ENCODE measurements at regions not wholly inside any gene's neighbourhood (a gene's known extent, or its start where the extent isn't known, plus 50 kb on each side); places are given as distances from the start of the nearest gene placed in this dataset.

DNA sequence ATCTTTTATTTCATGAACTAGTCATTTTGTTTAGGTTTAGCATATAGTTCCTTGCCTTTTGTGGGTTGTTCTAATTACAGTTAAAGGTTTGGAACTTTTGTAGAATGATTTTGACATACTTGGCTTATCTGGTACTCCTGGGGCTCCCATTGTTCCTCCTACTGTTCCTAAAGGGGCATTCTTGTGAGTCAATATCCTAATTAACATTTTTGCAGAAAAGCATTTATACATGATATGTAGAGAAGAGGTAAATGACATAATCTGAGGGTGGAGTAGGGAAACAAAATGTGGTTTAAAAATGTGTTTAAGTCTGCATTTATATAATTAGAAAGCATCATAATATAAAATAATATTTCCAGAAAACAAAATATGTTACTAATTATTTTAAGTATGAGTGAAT lies 529.2 kb downstream of the FAT4 start:
- no peak for ATAC-seq
- no peaks in the 10 kb centered on the region for H3K36me3 Mint-ChIP-seq (ENCODE audit: low read depth)

DNA sequence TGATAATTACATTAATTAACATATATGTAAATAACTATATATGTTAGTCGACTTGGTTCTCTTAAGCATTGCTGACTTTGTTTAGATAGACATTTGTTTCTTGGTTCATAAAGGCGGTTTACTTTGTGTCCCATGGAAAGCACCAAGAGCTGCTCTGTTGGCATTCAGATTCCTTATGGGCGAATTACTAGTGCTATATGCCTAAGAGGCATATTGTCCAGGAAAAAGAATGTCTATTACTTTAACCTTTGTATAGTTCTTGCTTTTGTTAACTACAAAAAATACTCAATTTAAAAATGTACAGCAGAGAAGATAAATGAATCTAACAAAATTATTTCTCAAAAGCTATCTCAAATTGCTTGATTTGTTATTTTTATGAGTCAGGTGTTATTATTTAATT lies 532.8 kb downstream of the FAT4 start:
- no peaks in the 10 kb centered on the region for H3K36me3 Mint-ChIP-seq (ENCODE audit: low read depth)
- no peaks in the 10 kb centered on the region for H3K27me3 Mint-ChIP-seq
- intact Hi-C loops (cut with micrococcal nuclease): no loop called here
- no peaks in the 10 kb centered on the region for H3K4me1 Mint-ChIP-seq (ENCODE audit: low read depth)
- POLR2A ChIA-PET: no interaction called here
- DNase-seq (no peak), ATAC-seq (no peak)
- H3K4me3 Mint-ChIP-seq: no peak overlapping the region
- H3K9me3 Mint-ChIP-seq: peaks cover 5% of the 10 kb centered on the region
- TF ChIP-seq, protein P1, sequence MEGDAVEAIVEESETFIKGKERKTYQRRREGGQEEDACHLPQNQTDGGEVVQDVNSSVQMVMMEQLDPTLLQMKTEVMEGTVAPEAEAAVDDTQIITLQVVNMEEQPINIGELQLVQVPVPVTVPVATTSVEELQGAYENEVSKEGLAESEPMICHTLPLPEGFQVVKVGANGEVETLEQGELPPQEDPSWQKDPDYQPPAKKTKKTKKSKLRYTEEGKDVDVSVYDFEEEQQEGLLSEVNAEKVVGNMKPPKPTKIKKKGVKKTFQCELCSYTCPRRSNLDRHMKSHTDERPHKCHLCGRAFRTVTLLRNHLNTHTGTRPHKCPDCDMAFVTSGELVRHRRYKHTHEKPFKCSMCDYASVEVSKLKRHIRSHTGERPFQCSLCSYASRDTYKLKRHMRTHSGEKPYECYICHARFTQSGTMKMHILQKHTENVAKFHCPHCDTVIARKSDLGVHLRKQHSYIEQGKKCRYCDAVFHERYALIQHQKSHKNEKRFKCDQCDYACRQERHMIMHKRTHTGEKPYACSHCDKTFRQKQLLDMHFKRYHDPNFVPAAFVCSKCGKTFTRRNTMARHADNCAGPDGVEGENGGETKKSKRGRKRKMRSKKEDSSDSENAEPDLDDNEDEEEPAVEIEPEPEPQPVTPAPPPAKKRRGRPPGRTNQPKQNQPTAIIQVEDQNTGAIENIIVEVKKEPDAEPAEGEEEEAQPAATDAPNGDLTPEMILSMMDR (IDR thresholded peaks at IDR 0.05): no peak
- CTCF ChIA-PET: no interaction called here
- H3K27ac Mint-ChIP-seq: no peak overlapping the region

More for the DNA sequence above, 529.2 kb downstream of the FAT4 start:
- H3K27ac Mint-ChIP-seq: no peak overlapping the region
- intact Hi-C loops (cut with micrococcal nuclease): no loop called here
- no peaks in the 10 kb centered on the region for H3K27me3 Mint-ChIP-seq
- POLR2A ChIA-PET: no interaction called here
- TF ChIP-seq, protein P1 (IDR thresholded peaks at IDR 0.05): no peak
- H3K9me3 Mint-ChIP-seq: peaks cover 3% of the 10 kb centered on the region
- CTCF ChIA-PET: no interaction called here
- no peak overlapping the region for H3K4me3 Mint-ChIP-seq
- no peak for DNase-seq
- no peaks in the 10 kb centered on the region for H3K4me1 Mint-ChIP-seq (ENCODE audit: low read depth)

DNA sequence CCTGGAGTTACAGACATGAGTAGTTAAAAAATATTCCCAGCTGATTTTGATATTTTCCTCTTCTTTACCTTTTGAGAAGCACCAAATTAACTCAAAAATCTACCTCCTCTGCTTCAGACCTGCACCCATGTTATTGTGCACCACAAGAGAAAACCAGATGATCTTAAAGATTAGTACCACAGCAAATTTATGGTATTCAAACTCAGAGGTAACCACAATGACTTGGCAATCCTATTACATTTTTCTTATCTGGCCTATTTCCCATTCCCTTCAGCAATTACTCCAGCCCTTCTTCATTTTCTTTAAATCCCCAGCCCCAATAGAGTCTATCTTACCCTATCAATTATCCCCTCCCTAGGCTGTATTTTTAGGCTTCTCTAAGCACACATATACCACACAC lies 535.1 kb downstream of the FAT4 start:
- no peaks in the 10 kb centered on the region for H3K36me3 Mint-ChIP-seq (ENCODE audit: low read depth)
- peaks cover 4% of the 10 kb centered on the region for H3K9me3 Mint-ChIP-seq
- intact Hi-C loops (cut with micrococcal nuclease): no loop called here
- H3K27ac Mint-ChIP-seq: no peak overlapping the region
- TF ChIP-seq, protein P1 (IDR thresholded peaks at IDR 0.05): no peak
- DNase-seq (no peak), ATAC-seq (no peak)
- no peak overlapping the region for H3K4me3 Mint-ChIP-seq
- ChIA-PET CTCF (interaction anchor here (0.6 kb wide), 1 partner anchor 19 kb away, joined by 3 read pairs; no protein-coding TSS in a partner anchor), POLR2A (no interaction called here)
- no peaks in the 10 kb centered on the region for H3K4me1 Mint-ChIP-seq (ENCODE audit: low read depth)
- no peaks in the 10 kb centered on the region for H3K27me3 Mint-ChIP-seq

DNA sequence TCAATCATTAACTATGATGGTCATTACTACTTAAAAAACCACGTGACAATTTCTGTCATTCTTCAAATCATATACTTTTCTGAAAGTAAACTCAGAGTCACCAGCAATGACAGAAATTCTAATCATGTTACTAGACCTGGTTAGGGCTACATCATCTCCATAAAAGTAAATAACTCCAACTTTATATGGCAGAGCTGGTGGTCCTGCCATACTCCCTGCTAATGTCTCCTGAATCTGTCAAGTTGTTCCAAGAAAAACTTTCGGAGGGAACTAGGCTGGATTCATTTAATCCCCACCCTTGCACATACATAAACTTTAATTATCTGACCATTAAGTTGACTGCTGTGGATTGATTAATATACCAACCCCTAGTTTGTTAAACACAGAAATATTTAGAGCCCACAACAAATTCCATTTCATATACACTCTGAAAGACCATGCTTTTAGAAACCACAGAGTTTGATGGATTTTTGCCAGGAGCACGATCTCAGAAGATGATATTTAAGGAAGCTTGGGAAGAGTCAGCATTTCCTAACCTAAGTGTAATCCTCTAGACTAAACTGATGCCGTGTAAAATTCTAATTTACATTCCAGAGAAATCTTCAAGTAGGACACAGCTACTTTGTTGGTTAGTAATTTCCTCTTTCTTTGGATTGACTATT lies 577.0 kb downstream of the FAT4 start:
- Mint-ChIP-seq H3K4me3 (no peak overlapping the region), H3K27me3 (no peaks in the 10 kb centered on the region), H3K4me1 (ENCODE audit: low read depth) (no peaks in the 10 kb centered on the region), H3K36me3 (ENCODE audit: low read depth) (no peaks in the 10 kb centered on the region), H3K9me3 (peaks cover 16% of the 10 kb centered on the region), H3K27ac (no peak overlapping the region)
- ChIA-PET CTCF (no interaction called here), POLR2A (no interaction called here)
- ATAC-seq (no peak), DNase-seq (no peak)
- TF ChIP-seq, protein P1 (IDR thresholded peaks at IDR 0.05): no peak
- intact Hi-C loops (cut with micrococcal nuclease): no loop called here

DNA sequence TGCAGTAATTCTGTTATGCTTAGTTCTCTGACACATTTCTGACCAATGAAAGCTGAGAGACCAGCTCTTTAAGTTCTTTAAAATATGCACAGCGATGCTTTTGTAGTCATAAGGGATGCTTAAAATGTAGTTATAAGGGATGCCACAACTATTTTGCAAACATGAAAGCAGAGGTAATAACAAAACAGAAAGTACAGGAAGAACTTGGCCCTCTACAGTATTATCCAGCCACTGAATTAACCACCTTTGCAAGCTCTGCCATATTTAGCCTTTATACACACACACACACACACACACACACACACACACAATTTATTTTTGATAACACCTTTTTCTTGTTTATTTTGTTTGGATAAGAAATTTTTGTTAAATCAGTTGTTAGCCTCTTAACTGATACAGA lies 590.0 kb downstream of the FAT4 start:
- H3K27me3 Mint-ChIP-seq: no peaks in the 10 kb centered on the region
- no peaks in the 10 kb centered on the region for H3K36me3 Mint-ChIP-seq (ENCODE audit: low read depth)
- CTCF ChIA-PET: no interaction called here
- POLR2A ChIA-PET: no interaction called here
- ATAC-seq: no peak
- TF ChIP-seq, protein P1 (IDR thresholded peaks at IDR 0.05): no peak
- H3K9me3 Mint-ChIP-seq: peaks cover 3% of the 10 kb centered on the region
- no peak for DNase-seq
- H3K4me1 Mint-ChIP-seq (ENCODE audit: low read depth): no peaks in the 10 kb centered on the region
- no peak overlapping the region for H3K27ac Mint-ChIP-seq
- intact Hi-C loops (cut with micrococcal nuclease): no loop called here
- no peak overlapping the region for H3K4me3 Mint-ChIP-seq
